H1 (cell line): ENCODE measurements at regions not wholly inside any gene's neighbourhood (a gene's known extent, or its start where the extent isn't known, plus 50 kb on each side); places are given as distances from the start of the nearest gene placed in this dataset.

Source experiments
- CHD7 ChIP-seq: fragments of 300-600 bp; sonication (generic); IDR thresholded peaks from 2 replicates; pipeline ENCODE4 v1.7.1; 2012; ENCODE audit warnings: low read length, moderate library complexity, mild to moderate bottlenecking, inconsistent platforms; ENCODE audit not compliant: insufficient replicate concordance
- GABPA ChIP-seq: IDR thresholded peaks from 2 replicates; pipeline ENCODE4 v1.6.1; 2011; ENCODE audit warnings: mild to moderate bottlenecking, low read length, moderate library complexity, borderline replicate concordance; ENCODE audit not compliant: insufficient read depth
- POU5F1 ChIP-seq: IDR thresholded peaks from 2 replicates; pipeline ENCODE4 v1.6.1; 2011; ENCODE audit warnings: low read depth, mild to moderate bottlenecking, low read length, moderate library complexity
- ZNF274 ChIP-seq: IDR thresholded peaks from 2 replicates; pipeline ENCODE4 v1.7.0; 2012; ENCODE audit warnings: low read length, borderline replicate concordance; ENCODE audit errors: extremely low read depth

GRCh38 chr2:81087646-81088045 lies 783.1 kb upstream of the LRRTM1 start (continued):
- TF ChIP-seq POU5F1 (no peak), ZNF274 (no peak), GABPA (no peak), CHD7 (no peak)
- TF ChIP-seq, all 59 proteins: peak for 0
